Tibial artery (tissue), 4 donors: ENCODE measurements at regions not wholly inside any gene's neighbourhood (a gene's known extent, or its start where the extent isn't known, plus 50 kb on each side); places are given as distances from the start of the nearest gene placed in this dataset.

ENCODE experiments used
- DNase-seq, 2 donors: peaks; one replicate each; pipeline ENCODE4 v3.0.0-alpha.2; 2019
- H3K27ac ChIP-seq, 2 donors: fragments of 200-600 bp; sonication (generic) in 1 of 2; 1 replicate in 1 of 2; 2 replicates in 1 of 2; pipeline ENCODE4 v1.5.1; 2018 to 2019; ENCODE audit warnings: mild to moderate bottlenecking in 1 of 2
- H3K27me3 ChIP-seq, 2 donors: fragments of 200-600 bp; sonication (generic) in 1 of 2; one replicate each; pipeline versions ENCODE4 v1.5.1 to v1.6.0; 2016 to 2019
- H3K36me3 ChIP-seq, 3 donors: fragments of 200-600 bp; sonication (generic) in 2 of 3; one replicate each; pipeline ENCODE4 v1.5.1; 2016 to 2019; ENCODE audit warnings: mild to moderate bottlenecking in 2 of 3
- H3K4me1 ChIP-seq, 4 donors: fragments of 200-600 bp; sonication (generic) in 2 of 4; 1 replicate in 3 of 4; 2 replicates in 1 of 4; pipeline ENCODE4 v1.5.1; 2016 to 2019
- H3K4me3 ChIP-seq, 2 donors: fragments of 200-600 bp; sonication (generic) in 1 of 2; 1 replicate in 1 of 2; 2 replicates in 1 of 2; pipeline ENCODE4 v1.5.1; 2018 to 2019; ENCODE audit warnings: mild to moderate bottlenecking in 2 of 2
- H3K9me3 ChIP-seq, 3 donors: fragments of 200-600 bp; sonication (generic) in 1 of 3; one replicate each; pipeline ENCODE4 v1.5.1; 2016 to 2019
- CTCF ChIP-seq, 2 experiments: fragments of 200-600 bp in 1 of 2; fragments of 450-650 bp in 1 of 2; IDR thresholded peaks; one replicate each; pipeline ENCODE4 v1.5.1; 2017 to 2019; ENCODE audit warnings: antibody characterized with exemption in 2 of 2, mild to moderate bottlenecking in 1 of 2, moderate library complexity in 1 of 2
- intact Hi-C: fragments of 100-400 bp; cut with DNase I; formaldehyde crosslinking; loops from one replicate; pipeline ENCODE4 v1.15.0; 2023; ENCODE audit warnings: low total_unique reads

- intact Hi-C loops, result no loop called here
- Histone ChIP-seq H3K27me3 (no peaks in the 10 kb centered on the region), H3K4me3 (no peak overlapping the region), H3K27ac (no peak overlapping the region), H3K4me1 (peaks cover 3 to 81% (median 60%) of the 10 kb centered on the region in 4 donors), H3K9me3 (no peaks in the 10 kb centered on the region), H3K36me3 (no peaks in the 10 kb centered on the region)
- DNase-seq, result no peak
- no peak for TF ChIP-seq CTCF (IDR thresholded peaks at IDR 0.05)
These were observed 97.4 kb upstream of the CIBAR2 start for GRCh38 chr16:85209526-85210121.

DNA sequence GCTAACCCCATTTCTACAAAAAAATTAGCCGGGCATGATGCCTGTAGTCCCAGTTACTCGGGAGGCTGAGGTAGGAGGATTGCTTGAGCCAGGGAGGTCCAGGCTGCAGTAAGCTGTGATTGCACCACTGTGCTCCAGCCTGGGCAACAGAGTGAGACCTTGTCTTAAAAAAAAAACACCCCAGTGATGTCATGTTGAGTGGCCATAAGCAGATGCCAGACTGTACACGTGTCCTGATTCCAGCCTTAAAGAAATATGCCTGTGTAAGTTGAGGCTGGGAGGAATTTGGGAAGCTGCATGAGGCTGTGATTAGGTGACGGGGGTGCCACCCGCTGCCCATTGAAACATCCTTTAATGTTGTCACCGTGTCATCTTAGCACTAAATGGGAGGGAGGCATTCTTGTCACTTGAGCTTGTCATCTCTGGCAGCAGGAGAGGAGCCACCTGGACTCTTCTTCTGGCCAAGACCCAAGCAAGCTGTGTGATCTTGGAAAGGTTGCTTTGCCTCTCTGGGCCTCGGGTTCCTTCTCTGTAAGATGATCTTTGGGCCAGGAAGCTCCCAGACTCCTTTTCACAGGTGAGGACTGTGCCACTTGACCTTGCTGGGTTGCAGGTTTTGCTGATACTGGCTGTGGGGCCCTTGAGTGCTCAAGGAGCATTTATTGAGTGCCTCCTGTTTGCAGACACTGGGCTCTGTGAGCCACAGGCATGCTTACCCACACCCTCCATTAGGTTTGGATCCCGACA is 98.3 kb upstream of the CIBAR2 start:
- DNase-seq, result no peak
- Histone ChIP-seq H3K4me1 (peaks cover 3 to 71% (median 53%) of the 10 kb centered on the region in 4 donors), H3K9me3 (no peaks in the 10 kb centered on the region), H3K27me3 (no peaks in the 10 kb centered on the region), H3K36me3 (no peaks in the 10 kb centered on the region), H3K4me3 (no peak overlapping the region), H3K27ac (no peak overlapping the region)
- no peak for TF ChIP-seq CTCF (IDR thresholded peaks at IDR 0.05)
- intact Hi-C loops, result no loop called here

GRCh38 chr16:85211271-85211801 is 99.1 kb upstream of the CIBAR2 start:
- peaks cover 3 to 64% (median 46%) of the 10 kb centered on the region in 4 donors for H3K4me1 ChIP-seq
- H3K27me3 ChIP-seq, result no peaks in the 10 kb centered on the region
- intact Hi-C loops, result no loop called here
- H3K27ac ChIP-seq, result no peak overlapping the region
- no peaks in the 10 kb centered on the region for H3K36me3 ChIP-seq
- no peak overlapping the region for H3K4me3 ChIP-seq
- no peaks in the 10 kb centered on the region for H3K9me3 ChIP-seq
- no peak for DNase-seq
- no peak for TF ChIP-seq CTCF (IDR thresholded peaks at IDR 0.05)

- no peak for TF ChIP-seq CTCF (IDR thresholded peaks at IDR 0.05)
- intact Hi-C loops, result no loop called here
- Histone ChIP-seq H3K4me1 (peaks cover 0 to 54% (median 33%) of the 10 kb centered on the region in 4 donors), H3K36me3 (no peaks in the 10 kb centered on the region), H3K27me3 (no peaks in the 10 kb centered on the region), H3K27ac (no peak overlapping the region), H3K4me3 (no peak overlapping the region), H3K9me3 (no peaks in the 10 kb centered on the region)
- no peak for DNase-seq
These were observed 101.8 kb upstream of the CIBAR2 start for GRCh38 chr16:85213926-85214675.

GRCh38 chr16:85215478-85216118 is 103.3 kb upstream of the CIBAR2 start:
- Histone ChIP-seq H3K27me3 (no peaks in the 10 kb centered on the region), H3K4me1 (peaks cover 0 to 55% (median 39%) of the 10 kb centered on the region in 4 donors), H3K9me3 (no peaks in the 10 kb centered on the region), H3K4me3 (no peak overlapping the region), H3K27ac (no peak overlapping the region), H3K36me3 (no peaks in the 10 kb centered on the region)
- no peak for DNase-seq
- intact Hi-C loops, result no loop called here
- TF ChIP-seq CTCF (IDR thresholded peaks at IDR 0.05), result no peak
